ENCODE measurements at regions not wholly inside any gene's neighbourhood (a gene's known extent, or its start where the extent isn't known, plus 50 kb on each side); places are given as distances from the start of the nearest gene placed in this dataset.
A peak's percentile ranks its signal among the peaks of the same experiment; 100 is the strongest.

DNA sequence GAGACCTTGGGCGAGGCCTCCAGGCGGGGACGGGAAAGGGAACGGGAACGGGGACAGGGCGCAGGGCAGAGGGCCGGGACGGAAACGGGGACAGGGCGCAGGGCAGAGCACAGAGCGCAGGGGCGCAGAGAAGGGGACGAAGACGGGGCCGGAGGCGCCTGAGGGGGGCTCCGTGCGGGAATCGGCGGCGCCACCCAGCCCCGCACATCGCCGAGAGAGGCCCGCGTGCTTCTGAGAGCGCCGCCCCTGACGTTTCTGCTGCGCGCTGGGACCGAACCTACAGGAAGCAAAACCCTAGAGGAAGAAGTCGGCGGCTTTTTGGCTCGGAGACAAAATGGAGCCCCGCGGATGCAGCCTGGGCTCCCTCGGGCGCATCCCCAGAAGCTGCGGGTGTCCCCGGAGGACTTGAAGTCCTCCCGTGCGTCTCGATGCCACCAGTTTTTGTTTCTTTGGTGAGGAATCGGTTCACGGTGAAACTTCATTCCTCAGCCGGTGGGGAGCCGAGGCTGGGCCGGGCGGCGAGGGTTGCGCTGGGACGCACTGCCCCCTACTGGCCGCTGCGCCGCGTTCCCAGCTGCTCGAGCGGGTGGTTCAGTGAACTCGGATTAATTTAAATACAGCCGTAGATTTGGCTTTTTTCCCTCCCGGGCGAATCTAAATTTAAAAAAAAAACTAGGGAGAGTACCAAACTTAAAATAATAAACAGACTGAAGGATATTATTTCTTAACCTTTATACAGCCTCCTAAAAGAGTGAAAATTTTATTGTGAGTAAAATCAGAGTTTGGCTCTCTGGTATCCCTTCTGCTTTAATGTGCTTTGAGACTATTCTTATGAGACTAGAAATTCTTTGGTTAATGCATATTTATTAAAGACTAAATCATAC is 350.0 kb upstream of the ARGLU1 start:
- DNase-seq (ENCODE audit: low read depth, low spot score) (peak; percentile 22), ATAC-seq (peak; percentile 97)
- ChIA-PET POLR2A (no interaction called here), RAD21 (ENCODE audit: low non-redundant PET in 1 of 2, low total read pairs in 2 of 2, uncharacterized antibody in 2 of 2, unreplicated experiment in 2 of 2) (no interaction called here), CTCF (interaction anchor here (0.7 kb wide), 1 partner anchor 298 kb away, joined by 4 read pairs; no protein-coding TSS in a partner anchor)
- peak overlapping the region; percentile 79 for H2AFZ ChIP-seq (ENCODE audit: low read depth, low read length, poor library complexity, severe bottlenecking)
- H3K9ac ChIP-seq (ENCODE audit: low read length): peak overlapping the region; percentile 49
- TF ChIP-seq RAD21 (IDR thresholded peaks at IDR 0.05; ENCODE audit: low read depth): peak; percentile 77
- no peak for TF ChIP-seq SIN3A (IDR thresholded peaks at IDR 0.05; ENCODE audit: low read depth)
- no peak for TF ChIP-seq EGR1 (IDR thresholded peaks at IDR 0.05; ENCODE audit: low read depth)
- TF ChIP-seq, protein P1, sequence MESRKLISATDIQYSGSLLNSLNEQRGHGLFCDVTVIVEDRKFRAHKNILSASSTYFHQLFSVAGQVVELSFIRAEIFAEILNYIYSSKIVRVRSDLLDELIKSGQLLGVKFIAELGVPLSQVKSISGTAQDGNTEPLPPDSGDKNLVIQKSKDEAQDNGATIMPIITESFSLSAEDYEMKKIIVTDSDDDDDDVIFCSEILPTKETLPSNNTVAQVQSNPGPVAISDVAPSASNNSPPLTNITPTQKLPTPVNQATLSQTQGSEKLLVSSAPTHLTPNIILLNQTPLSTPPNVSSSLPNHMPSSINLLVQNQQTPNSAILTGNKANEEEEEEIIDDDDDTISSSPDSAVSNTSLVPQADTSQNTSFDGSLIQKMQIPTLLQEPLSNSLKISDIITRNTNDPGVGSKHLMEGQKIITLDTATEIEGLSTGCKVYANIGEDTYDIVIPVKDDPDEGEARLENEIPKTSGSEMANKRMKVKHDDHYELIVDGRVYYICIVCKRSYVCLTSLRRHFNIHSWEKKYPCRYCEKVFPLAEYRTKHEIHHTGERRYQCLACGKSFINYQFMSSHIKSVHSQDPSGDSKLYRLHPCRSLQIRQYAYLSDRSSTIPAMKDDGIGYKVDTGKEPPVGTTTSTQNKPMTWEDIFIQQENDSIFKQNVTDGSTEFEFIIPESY (IDR thresholded peaks at IDR 0.05; ENCODE audit: extremely low read depth, insufficient replicate concordance, low read length): no peak
- TF ChIP-seq, protein P2, sequence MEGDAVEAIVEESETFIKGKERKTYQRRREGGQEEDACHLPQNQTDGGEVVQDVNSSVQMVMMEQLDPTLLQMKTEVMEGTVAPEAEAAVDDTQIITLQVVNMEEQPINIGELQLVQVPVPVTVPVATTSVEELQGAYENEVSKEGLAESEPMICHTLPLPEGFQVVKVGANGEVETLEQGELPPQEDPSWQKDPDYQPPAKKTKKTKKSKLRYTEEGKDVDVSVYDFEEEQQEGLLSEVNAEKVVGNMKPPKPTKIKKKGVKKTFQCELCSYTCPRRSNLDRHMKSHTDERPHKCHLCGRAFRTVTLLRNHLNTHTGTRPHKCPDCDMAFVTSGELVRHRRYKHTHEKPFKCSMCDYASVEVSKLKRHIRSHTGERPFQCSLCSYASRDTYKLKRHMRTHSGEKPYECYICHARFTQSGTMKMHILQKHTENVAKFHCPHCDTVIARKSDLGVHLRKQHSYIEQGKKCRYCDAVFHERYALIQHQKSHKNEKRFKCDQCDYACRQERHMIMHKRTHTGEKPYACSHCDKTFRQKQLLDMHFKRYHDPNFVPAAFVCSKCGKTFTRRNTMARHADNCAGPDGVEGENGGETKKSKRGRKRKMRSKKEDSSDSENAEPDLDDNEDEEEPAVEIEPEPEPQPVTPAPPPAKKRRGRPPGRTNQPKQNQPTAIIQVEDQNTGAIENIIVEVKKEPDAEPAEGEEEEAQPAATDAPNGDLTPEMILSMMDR (IDR thresholded peaks at IDR 0.05 in 2 of 3, conservative IDR thresholded peaks at IDR 0.05 in 1 of 3; ENCODE audit: borderline replicate concordance in 1 of 3, insufficient read depth in 1 of 3, low read depth in 2 of 3, low read length in 2 of 3): peak; percentile 45 to 93 (median 89); a peak in 5 of 6 replicates
- H3K27me3 ChIP-seq (ENCODE audit: insufficient read depth, low read length): no peaks in the 10 kb centered on the region
- no peaks in the 10 kb centered on the region for H3K9me2 ChIP-seq (ENCODE audit: insufficient read depth)
- H3K9me3 ChIP-seq (ENCODE audit: control insufficient read depth in 1 of 2, insufficient read depth in 1 of 2, low read depth in 1 of 2, low read length in 2 of 2): no peaks in the 10 kb centered on the region
- no peaks in the 10 kb centered on the region for H3K79me2 ChIP-seq (ENCODE audit: insufficient read depth, low read length)
- H3K4me2 ChIP-seq (ENCODE audit: low read length): peak overlapping the region; percentile 92
- peak overlapping the region; percentile 16; the same call in 1 of the 2 replicates for H3K27ac ChIP-seq (ENCODE audit: low read depth, low read length)
- intact Hi-C loops (cut with micrococcal nuclease): loop anchor here (5.0 kb wide), 1 partner anchor 381 kb away; the partner anchor contains the start of gene EFNB2
- peaks cover 0 to 9% of the 10 kb centered on the region in 2 experiments; a peak in 1 of 4 replicates for H3K4me1 ChIP-seq (ENCODE audit: control insufficient read depth in 1 of 2, insufficient read depth in 2 of 2, low read length in 2 of 2)
- no peaks in the 10 kb centered on the region for H3K36me3 ChIP-seq (ENCODE audit: control insufficient read depth in 1 of 2, insufficient read depth in 2 of 2, low read length in 2 of 2)
- peak overlapping the region; percentile 50 to 60 for H3K4me3 ChIP-seq (replicated peaks in 1 of 2; ENCODE audit: low read depth in 1 of 2, low read length in 2 of 2)
- no peaks in the 10 kb centered on the region for H4K20me1 ChIP-seq (ENCODE audit: insufficient read depth)
- no TSS peak for BruUV-seq (replicated peaks)
